DND-41 (cell line): ENCODE measurements at regions not wholly inside any gene's neighbourhood (a gene's known extent, or its start where the extent isn't known, plus 50 kb on each side); places are given as distances from the start of the nearest gene placed in this dataset.

Experiments
- ATAC-seq: fragments of 200-7000 bp; cut with Tn5 transposase; 3 replicates; pipeline ENCODE4 v1.9.1; 2021; ENCODE audit warnings: low read depth; ENCODE audit not compliant: insufficient read depth
- DNase-seq: peaks from one replicate; pipeline ENCODE4 v3.0.0-alpha.2; 2020
- H2AFZ ChIP-seq: 2 replicates; pipeline ENCODE4 v1.6.0; 2012; ENCODE audit warnings: low read depth, low read length
- H3K27ac ChIP-seq: 2 replicates; pipeline ENCODE4 v1.5.1; 2012; ENCODE audit warnings: low read length, inconsistent platforms
- H3K27me3 ChIP-seq: fragments of 200-600 bp; sonication (generic); 2 replicates; pipeline ENCODE4 v1.6.0; 2012; ENCODE audit warnings: low read length, mild to moderate bottlenecking, inconsistent platforms; ENCODE audit not compliant: insufficient read depth, poor library complexity
- H3K36me3 ChIP-seq: 2 replicates; pipeline ENCODE4 v1.5.1; 2012; ENCODE audit warnings: low read length, inconsistent platforms; ENCODE audit not compliant: insufficient read depth
- H3K4me1 ChIP-seq: 2 replicates; pipeline ENCODE4 v1.5.1; 2012; ENCODE audit warnings: mild to moderate bottlenecking, low read length; ENCODE audit not compliant: insufficient read depth
- H3K4me2 ChIP-seq: 2 replicates; pipeline ENCODE4 v1.6.0; 2012; ENCODE audit warnings: mild to moderate bottlenecking, moderate library complexity, low read length, inconsistent platforms; ENCODE audit not compliant: insufficient read depth
- H3K4me3 ChIP-seq, 2 experiments: fragments of 200-600 bp in 1 of 2; shearing (Covaris generic) in 1 of 2; 2 replicates each; pipeline ENCODE4 v1.5.1; 2012 to 2016; ENCODE audit warnings: inconsistent platforms in 2 of 2, low read length in 2 of 2, mild to moderate bottlenecking in 2 of 2, low read depth in 1 of 2, moderate library complexity in 1 of 2
- H3K79me2 ChIP-seq: 2 replicates; pipeline ENCODE4 v1.6.0; 2012; ENCODE audit warnings: low read length, inconsistent platforms; ENCODE audit not compliant: insufficient read depth
- H3K9ac ChIP-seq: 2 replicates; pipeline ENCODE4 v1.6.0; 2012; ENCODE audit warnings: low read depth, mild to moderate bottlenecking, inconsistent platforms, low read length, moderate library complexity
- H3K9me3 ChIP-seq: 2 replicates; pipeline ENCODE4 v1.5.1; 2012; ENCODE audit warnings: low read length, moderate library complexity, mild to moderate bottlenecking, inconsistent platforms; ENCODE audit not compliant: insufficient read depth, severe bottlenecking
- H4K20me1 ChIP-seq: 2 replicates; pipeline ENCODE4 v1.6.0; 2012; ENCODE audit warnings: low read length; ENCODE audit not compliant: insufficient read depth
- EZH2 ChIP-seq: IDR thresholded peaks from 3 replicates; pipeline ENCODE4 v1.6.1; 2012; ENCODE audit warnings: borderline replicate concordance, low read depth, mild to moderate bottlenecking, moderate library complexity, low read length, inconsistent platforms; ENCODE audit not compliant: severe bottlenecking
- TF ChIP-seq, protein P1 (sequence below): IDR thresholded peaks from 2 replicates; pipeline ENCODE4 v1.5.1; 2012; ENCODE audit warnings: borderline replicate concordance, low read length, moderate library complexity, mild to moderate bottlenecking; ENCODE audit not compliant: poor library complexity, severe bottlenecking; ENCODE audit errors: extremely low read depth

DNA sequence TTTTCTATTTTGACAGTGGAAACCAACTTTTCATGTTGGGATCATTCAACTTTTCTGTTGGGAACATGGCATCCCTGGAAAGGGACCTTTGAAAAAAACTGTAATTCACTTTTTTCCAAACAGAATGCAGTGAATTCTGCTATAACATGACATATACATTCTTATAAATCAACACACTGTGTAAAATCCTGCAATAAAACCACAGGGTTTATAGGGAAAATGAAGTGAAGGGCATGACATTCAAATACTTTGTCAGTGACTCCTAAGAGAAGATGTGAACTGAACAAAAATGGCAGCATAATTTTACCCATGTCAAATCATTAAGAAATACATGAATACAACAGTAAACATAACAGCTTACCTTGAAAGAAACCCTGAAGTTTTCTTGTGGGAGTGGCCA lies 264.5 kb upstream of the ANKRD50 start:
- TF ChIP-seq, protein P1, sequence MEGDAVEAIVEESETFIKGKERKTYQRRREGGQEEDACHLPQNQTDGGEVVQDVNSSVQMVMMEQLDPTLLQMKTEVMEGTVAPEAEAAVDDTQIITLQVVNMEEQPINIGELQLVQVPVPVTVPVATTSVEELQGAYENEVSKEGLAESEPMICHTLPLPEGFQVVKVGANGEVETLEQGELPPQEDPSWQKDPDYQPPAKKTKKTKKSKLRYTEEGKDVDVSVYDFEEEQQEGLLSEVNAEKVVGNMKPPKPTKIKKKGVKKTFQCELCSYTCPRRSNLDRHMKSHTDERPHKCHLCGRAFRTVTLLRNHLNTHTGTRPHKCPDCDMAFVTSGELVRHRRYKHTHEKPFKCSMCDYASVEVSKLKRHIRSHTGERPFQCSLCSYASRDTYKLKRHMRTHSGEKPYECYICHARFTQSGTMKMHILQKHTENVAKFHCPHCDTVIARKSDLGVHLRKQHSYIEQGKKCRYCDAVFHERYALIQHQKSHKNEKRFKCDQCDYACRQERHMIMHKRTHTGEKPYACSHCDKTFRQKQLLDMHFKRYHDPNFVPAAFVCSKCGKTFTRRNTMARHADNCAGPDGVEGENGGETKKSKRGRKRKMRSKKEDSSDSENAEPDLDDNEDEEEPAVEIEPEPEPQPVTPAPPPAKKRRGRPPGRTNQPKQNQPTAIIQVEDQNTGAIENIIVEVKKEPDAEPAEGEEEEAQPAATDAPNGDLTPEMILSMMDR = no peak
- no peak for TF ChIP-seq EZH2
- Histone ChIP-seq H4K20me1 (no peaks in the 10 kb centered on the region), H3K79me2 (no peaks in the 10 kb centered on the region), H3K4me3 (no peak overlapping the region), H3K36me3 (no peaks in the 10 kb centered on the region), H3K27me3 (no peaks in the 10 kb centered on the region), H3K27ac (no peak overlapping the region), H3K9ac (no peak overlapping the region), H3K4me2 (no peak overlapping the region), H3K9me3 (no peaks in the 10 kb centered on the region), H3K4me1 (no peaks in the 10 kb centered on the region), H2AFZ (no peak overlapping the region)
- ATAC-seq (no peak), DNase-seq (no peak)

DNA sequence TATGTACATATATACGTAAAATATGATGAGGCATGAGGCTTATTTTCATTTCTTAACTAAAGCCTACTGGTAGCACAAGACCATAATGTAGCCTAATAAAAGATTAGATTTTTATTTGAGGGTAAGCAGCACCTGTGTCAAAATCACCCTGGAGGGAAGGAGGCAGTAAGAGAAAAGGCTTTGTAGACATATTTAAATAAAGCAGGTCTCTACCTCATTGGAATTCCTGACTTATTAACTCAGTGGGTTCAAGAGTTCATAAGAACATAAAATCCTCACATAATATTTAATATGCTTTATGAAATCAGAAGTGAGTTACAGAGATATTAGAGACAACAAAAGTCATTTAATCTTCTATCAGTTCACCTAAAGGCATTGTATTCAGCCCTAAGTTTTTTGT lies 261.6 kb upstream of the ANKRD50 start:
- no peaks in the 10 kb centered on the region for H3K27me3 ChIP-seq
- ATAC-seq (no peak), DNase-seq (no peak)
- no peak overlapping the region for H3K4me2 ChIP-seq
- no peak overlapping the region for H3K27ac ChIP-seq
- H3K9ac ChIP-seq = no peak overlapping the region
- no peak overlapping the region for H2AFZ ChIP-seq
- H3K79me2 ChIP-seq = no peaks in the 10 kb centered on the region
- H4K20me1 ChIP-seq = no peaks in the 10 kb centered on the region
- H3K36me3 ChIP-seq = no peaks in the 10 kb centered on the region
- TF ChIP-seq, protein P1 = no peak
- TF ChIP-seq EZH2 = no peak
- no peak overlapping the region for H3K4me3 ChIP-seq
- H3K9me3 ChIP-seq = peaks cover 5% of the 10 kb centered on the region
- no peaks in the 10 kb centered on the region for H3K4me1 ChIP-seq

DNA sequence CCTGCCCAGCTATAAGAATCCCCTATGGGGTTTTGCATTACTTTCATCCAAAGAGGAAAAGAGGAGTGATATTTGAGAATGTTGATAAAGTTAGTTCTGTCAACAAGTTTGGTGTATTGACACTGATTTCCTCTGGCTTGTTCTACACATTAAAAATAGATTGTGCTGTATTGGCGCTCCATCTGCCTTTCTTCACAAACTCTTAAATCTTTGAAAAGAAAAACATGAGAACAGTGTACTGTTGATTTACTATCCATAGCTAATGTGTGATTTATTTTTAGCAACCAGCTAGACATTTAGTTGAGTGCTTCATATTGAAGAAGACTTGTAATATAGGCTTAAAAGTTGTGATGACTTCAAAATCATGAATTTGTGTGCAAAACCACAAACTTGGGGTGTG lies 261.2 kb upstream of the ANKRD50 start:
- H3K4me2 ChIP-seq = no peak overlapping the region
- H3K4me1 ChIP-seq = no peaks in the 10 kb centered on the region
- H4K20me1 ChIP-seq = no peaks in the 10 kb centered on the region
- no peaks in the 10 kb centered on the region for H3K79me2 ChIP-seq
- no peak overlapping the region for H3K9ac ChIP-seq
- TF ChIP-seq, protein P1 = no peak
- no peak for TF ChIP-seq EZH2
- H2AFZ ChIP-seq = no peak overlapping the region
- no peak overlapping the region for H3K4me3 ChIP-seq
- DNase-seq = no peak
- H3K27ac ChIP-seq = no peak overlapping the region
- H3K9me3 ChIP-seq = peaks cover 5% of the 10 kb centered on the region
- H3K27me3 ChIP-seq = no peaks in the 10 kb centered on the region
- ATAC-seq = no peak
- H3K36me3 ChIP-seq = no peaks in the 10 kb centered on the region

DNA sequence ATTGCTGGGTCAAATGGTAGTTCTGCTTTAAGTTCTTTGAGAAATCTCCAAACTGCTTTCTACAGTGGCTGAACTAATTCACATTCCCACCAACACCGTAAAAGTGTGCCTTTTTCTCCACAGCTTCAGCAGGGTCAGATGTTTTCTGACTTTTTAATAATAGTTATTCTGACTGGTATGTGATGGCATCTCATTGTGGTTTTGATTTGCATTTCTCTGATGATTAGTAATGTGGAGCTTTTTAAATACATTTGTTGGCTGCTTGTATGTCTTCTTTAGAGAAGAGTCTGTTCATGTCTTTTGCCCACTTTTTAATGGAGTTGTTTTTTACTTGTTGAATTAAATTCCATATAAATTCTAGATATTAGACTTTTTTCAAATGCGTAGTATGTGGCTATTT lies 257.5 kb upstream of the ANKRD50 start:
- TF ChIP-seq, protein P1 = no peak
- TF ChIP-seq EZH2 = no peak
- no peaks in the 10 kb centered on the region for H3K4me1 ChIP-seq
- no peak for DNase-seq
- H3K27ac ChIP-seq = no peak overlapping the region
- H3K9me3 ChIP-seq = peaks cover 5% of the 10 kb centered on the region
- H2AFZ ChIP-seq = no peak overlapping the region
- no peak for ATAC-seq
- H3K36me3 ChIP-seq = no peaks in the 10 kb centered on the region
- H3K4me3 ChIP-seq = no peak overlapping the region
- no peaks in the 10 kb centered on the region for H3K79me2 ChIP-seq
- H3K27me3 ChIP-seq = no peaks in the 10 kb centered on the region
- no peaks in the 10 kb centered on the region for H4K20me1 ChIP-seq
- H3K4me2 ChIP-seq = no peak overlapping the region
- no peak overlapping the region for H3K9ac ChIP-seq
